ENCODE measurements at regions not wholly inside any gene's neighbourhood (a gene's known extent, or its start where the extent isn't known, plus 50 kb on each side); places are given as distances from the start of the nearest gene placed in this dataset.

DNA sequence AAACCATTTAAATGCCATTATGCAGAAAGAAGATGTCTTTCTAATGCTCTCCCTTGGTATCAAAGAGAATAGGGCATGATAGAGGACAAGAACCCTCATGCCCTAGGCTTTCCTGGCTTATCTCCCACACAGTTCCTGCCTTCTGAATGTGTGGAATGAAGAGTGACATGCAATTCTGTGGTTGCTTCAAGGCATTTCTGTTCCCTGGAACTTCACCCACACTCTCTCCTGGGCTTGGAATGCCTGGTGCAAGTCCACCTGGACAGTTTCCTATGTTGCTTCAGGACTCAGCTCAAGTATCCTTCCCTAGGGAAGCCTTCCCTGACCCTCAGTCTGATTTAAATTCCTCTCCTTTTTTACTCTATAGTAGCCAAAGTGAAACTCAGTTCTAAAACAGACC, 53.8 kb upstream of the DRD2 start:
- Mint-ChIP-seq H3K36me3 (ENCODE audit: low read depth, unreplicated experiment) (no peaks in the 10 kb centered on the region), H3K27me3 (ENCODE audit: unreplicated experiment) (peaks cover 2% of the 10 kb centered on the region), H3K9me3 (ENCODE audit: unreplicated experiment) (no peaks in the 10 kb centered on the region), H3K4me3 (ENCODE audit: unreplicated experiment) (no peak overlapping the region), H3K27ac (ENCODE audit: unreplicated experiment) (no peak overlapping the region), H3K4me1 (ENCODE audit: unreplicated experiment) (peaks cover 4% of the 10 kb centered on the region)
- DNase-seq (ENCODE audit: low spot score) = no peak
- TF ChIP-seq, protein P1, sequence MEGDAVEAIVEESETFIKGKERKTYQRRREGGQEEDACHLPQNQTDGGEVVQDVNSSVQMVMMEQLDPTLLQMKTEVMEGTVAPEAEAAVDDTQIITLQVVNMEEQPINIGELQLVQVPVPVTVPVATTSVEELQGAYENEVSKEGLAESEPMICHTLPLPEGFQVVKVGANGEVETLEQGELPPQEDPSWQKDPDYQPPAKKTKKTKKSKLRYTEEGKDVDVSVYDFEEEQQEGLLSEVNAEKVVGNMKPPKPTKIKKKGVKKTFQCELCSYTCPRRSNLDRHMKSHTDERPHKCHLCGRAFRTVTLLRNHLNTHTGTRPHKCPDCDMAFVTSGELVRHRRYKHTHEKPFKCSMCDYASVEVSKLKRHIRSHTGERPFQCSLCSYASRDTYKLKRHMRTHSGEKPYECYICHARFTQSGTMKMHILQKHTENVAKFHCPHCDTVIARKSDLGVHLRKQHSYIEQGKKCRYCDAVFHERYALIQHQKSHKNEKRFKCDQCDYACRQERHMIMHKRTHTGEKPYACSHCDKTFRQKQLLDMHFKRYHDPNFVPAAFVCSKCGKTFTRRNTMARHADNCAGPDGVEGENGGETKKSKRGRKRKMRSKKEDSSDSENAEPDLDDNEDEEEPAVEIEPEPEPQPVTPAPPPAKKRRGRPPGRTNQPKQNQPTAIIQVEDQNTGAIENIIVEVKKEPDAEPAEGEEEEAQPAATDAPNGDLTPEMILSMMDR (IDR thresholded peaks at IDR 0.05; ENCODE audit: unreplicated experiment) = no peak

DNA sequence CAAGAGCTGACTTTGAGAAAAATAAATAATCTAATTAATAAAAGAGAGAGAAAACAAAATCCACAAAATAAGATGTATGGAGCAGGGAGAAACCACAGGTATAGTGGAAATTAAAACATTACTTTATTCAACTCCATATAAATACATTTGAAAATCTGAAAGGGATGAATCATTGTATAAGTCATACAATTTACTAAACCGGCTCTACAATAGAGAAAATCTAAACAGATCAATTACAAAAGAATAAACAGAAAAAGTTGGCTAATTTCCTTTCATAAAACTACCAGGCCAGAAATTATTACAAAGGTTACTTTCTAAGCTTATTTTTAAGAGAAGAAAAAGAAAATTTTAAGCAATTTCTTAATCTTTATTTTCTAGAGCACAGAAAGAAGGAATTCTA, 51.3 kb upstream of the DRD2 start:
- TF ChIP-seq, protein P1 (IDR thresholded peaks at IDR 0.05; ENCODE audit: unreplicated experiment) = no peak
- Mint-ChIP-seq H3K27me3 (ENCODE audit: unreplicated experiment) (peaks cover 4% of the 10 kb centered on the region), H3K27ac (ENCODE audit: unreplicated experiment) (no peak overlapping the region), H3K9me3 (ENCODE audit: unreplicated experiment) (no peaks in the 10 kb centered on the region), H3K36me3 (ENCODE audit: low read depth, unreplicated experiment) (no peaks in the 10 kb centered on the region), H3K4me3 (ENCODE audit: unreplicated experiment) (no peak overlapping the region), H3K4me1 (ENCODE audit: unreplicated experiment) (no peaks in the 10 kb centered on the region)
- DNase-seq (ENCODE audit: low spot score) = no peak
